ENCODE measurements at regions not wholly inside any gene's neighbourhood (a gene's known extent, or its start where the extent isn't known, plus 50 kb on each side); places are given as distances from the start of the nearest gene placed in this dataset.

- no peak for FAIRE-seq
These were observed 87.0 kb downstream of the CBLN1 start for GRCh38 chr16:49194537-49195236.

GRCh38 chr16:49193596-49193995 lies 88.0 kb downstream of the CBLN1 start:
- H3K27me3 ChIP-seq (ENCODE audit: control insufficient read depth, insufficient read depth, low read length), result no peaks in the 10 kb centered on the region
- no peak for TF ChIP-seq CTCF (IDR thresholded peaks at IDR 0.05; ENCODE audit: borderline replicate concordance, extremely low read depth, insufficient read depth)
- no peak overlapping the region for H3K4me3 ChIP-seq (ENCODE audit: low read length in 3 of 3)
- intact Hi-C loops (cut with DNase I), result no loop called here
- no peak for DNase-seq
- no peak overlapping the region for H3K27ac ChIP-seq (ENCODE audit: low read depth in 2 of 2, low read length in 2 of 2)
- no peak overlapping the region for H3K9ac ChIP-seq (ENCODE audit: low read length in 3 of 3)
- FAIRE-seq, result no peak
- H3K9me3 ChIP-seq (ENCODE audit: control insufficient read depth in 2 of 3, insufficient read depth in 1 of 3, low read length in 3 of 3), result no peaks in the 10 kb centered on the region
- H3K4me1 ChIP-seq (ENCODE audit: control insufficient read depth in 2 of 3, insufficient read depth in 2 of 3, low read depth in 1 of 3, low read length in 3 of 3), result no peaks in the 10 kb centered on the region
- no peaks in the 10 kb centered on the region for H3K36me3 ChIP-seq (ENCODE audit: control insufficient read depth in 2 of 3, insufficient read depth in 3 of 3, low read length in 3 of 3)

More at GRCh38 chr16:49194537-49195236, 87.0 kb downstream of the CBLN1 start:
- no peaks in the 10 kb centered on the region for H3K9me3 ChIP-seq (ENCODE audit: control insufficient read depth in 2 of 3, insufficient read depth in 1 of 3, low read length in 3 of 3)
- no peaks in the 10 kb centered on the region for H3K36me3 ChIP-seq (ENCODE audit: control insufficient read depth in 2 of 3, insufficient read depth in 3 of 3, low read length in 3 of 3)
- H3K4me1 ChIP-seq (ENCODE audit: control insufficient read depth in 2 of 3, insufficient read depth in 2 of 3, low read depth in 1 of 3, low read length in 3 of 3), result no peaks in the 10 kb centered on the region
- TF ChIP-seq CTCF (IDR thresholded peaks at IDR 0.05; ENCODE audit: borderline replicate concordance, extremely low read depth, insufficient read depth), result no peak
- no peaks in the 10 kb centered on the region for H3K27me3 ChIP-seq (ENCODE audit: control insufficient read depth, insufficient read depth, low read length)
- H3K27ac ChIP-seq (ENCODE audit: low read depth in 2 of 2, low read length in 2 of 2), result no peak overlapping the region
- peak in 2 of 5 donors; percentile 5 to 13 for DNase-seq
- no peak overlapping the region for H3K9ac ChIP-seq (ENCODE audit: low read length in 3 of 3)
- no peak overlapping the region for H3K4me3 ChIP-seq (ENCODE audit: low read length in 3 of 3)
- intact Hi-C loops (cut with DNase I), result no loop called here

DNA sequence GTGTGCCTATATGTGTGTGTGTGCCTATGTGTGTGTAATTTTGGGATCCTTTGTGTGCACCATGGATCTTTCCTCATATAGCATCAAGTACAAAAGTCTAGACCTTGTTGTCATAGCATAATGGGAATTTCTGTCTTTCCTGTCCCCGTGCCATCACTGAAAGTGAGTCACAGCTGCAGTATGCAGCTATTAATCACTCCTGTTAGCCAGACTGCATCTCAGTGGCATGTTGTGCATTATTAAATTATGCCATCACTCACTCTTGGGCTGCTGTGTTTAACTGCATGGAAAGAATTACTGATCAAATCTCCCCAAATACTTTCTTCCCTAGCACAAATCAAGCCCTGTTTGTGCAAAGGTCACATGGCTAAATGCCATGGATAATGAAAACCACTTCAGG lies 92.4 kb downstream of the CBLN1 start:
- DNase-seq, result no peak
- H3K4me1 ChIP-seq (ENCODE audit: control insufficient read depth in 2 of 3, insufficient read depth in 2 of 3, low read depth in 1 of 3, low read length in 3 of 3), result no peaks in the 10 kb centered on the region
- H3K27me3 ChIP-seq (ENCODE audit: control insufficient read depth, insufficient read depth, low read length), result no peaks in the 10 kb centered on the region
- H3K36me3 ChIP-seq (ENCODE audit: control insufficient read depth in 2 of 3, insufficient read depth in 3 of 3, low read length in 3 of 3), result no peaks in the 10 kb centered on the region
- peaks cover 0 to 6% (median 0%) of the 10 kb centered on the region in 3 donors for H3K9me3 ChIP-seq (ENCODE audit: control insufficient read depth in 2 of 3, insufficient read depth in 1 of 3, low read length in 3 of 3)
- FAIRE-seq, result no peak
- H3K4me3 ChIP-seq (ENCODE audit: low read length in 3 of 3), result no peak overlapping the region
- intact Hi-C loops (cut with DNase I), result no loop called here
- no peak overlapping the region for H3K27ac ChIP-seq (ENCODE audit: low read depth in 2 of 2, low read length in 2 of 2)
- no peak overlapping the region for H3K9ac ChIP-seq (ENCODE audit: low read length in 3 of 3)
- TF ChIP-seq CTCF (IDR thresholded peaks at IDR 0.05; ENCODE audit: borderline replicate concordance, extremely low read depth, insufficient read depth), result no peak
